Keratinocyte (primary cell): ENCODE measurements at regions not wholly inside any gene's neighbourhood (a gene's known extent, or its start where the extent isn't known, plus 50 kb on each side); places are given as distances from the start of the nearest gene placed in this dataset.

Experiments
- CTCF ChIP-seq, 3 experiments: IDR thresholded peaks in 1 of 3; conservative IDR thresholded peaks in 1 of 3; optimal IDR thresholded peaks in 1 of 3; 2 replicates in 2 of 3; 3 replicates in 1 of 3; pipeline versions ENCODE3 to v1.5.1; 2011; ENCODE audit warnings: low read length in 3 of 3, mild to moderate bottlenecking in 3 of 3, moderate library complexity in 2 of 3, control low read depth in 1 of 3, inconsistent platforms in 1 of 3; ENCODE audit not compliant: insufficient read depth in 2 of 3; ENCODE audit errors: extremely low read depth in 1 of 3
- EZH2 ChIP-seq: IDR thresholded peaks from one replicate; pipeline ENCODE4 v1.6.1; 2012; ENCODE audit warnings: inconsistent platforms, mild to moderate bottlenecking, low read length, moderate library complexity

- TF ChIP-seq CTCF (optimal IDR thresholded peaks at IDR 0.05 in 1 of 3, IDR thresholded peaks at IDR 0.05 in 1 of 3, conservative IDR thresholded peaks at IDR 0.05 in 1 of 3; ENCODE audit: extremely low read depth in 1 of 3, insufficient read depth in 2 of 3, low read length in 3 of 3), result no peak
- TF ChIP-seq EZH2, result no peak
These were observed 347.7 kb upstream of the FLRT2 start for GRCh38 chr14:85182282-85182681.
